ENCODE measurements at regions not wholly inside any gene's neighbourhood (a gene's known extent, or its start where the extent isn't known, plus 50 kb on each side); places are given as distances from the start of the nearest gene placed in this dataset.

- H3K4me3 ChIP-seq (replicated peaks; ENCODE audit: low read depth, low read length), result no peak overlapping the region
- no peak for DNase-seq (ENCODE audit: extremely low read depth, low read depth)
- TF ChIP-seq, protein P1, sequence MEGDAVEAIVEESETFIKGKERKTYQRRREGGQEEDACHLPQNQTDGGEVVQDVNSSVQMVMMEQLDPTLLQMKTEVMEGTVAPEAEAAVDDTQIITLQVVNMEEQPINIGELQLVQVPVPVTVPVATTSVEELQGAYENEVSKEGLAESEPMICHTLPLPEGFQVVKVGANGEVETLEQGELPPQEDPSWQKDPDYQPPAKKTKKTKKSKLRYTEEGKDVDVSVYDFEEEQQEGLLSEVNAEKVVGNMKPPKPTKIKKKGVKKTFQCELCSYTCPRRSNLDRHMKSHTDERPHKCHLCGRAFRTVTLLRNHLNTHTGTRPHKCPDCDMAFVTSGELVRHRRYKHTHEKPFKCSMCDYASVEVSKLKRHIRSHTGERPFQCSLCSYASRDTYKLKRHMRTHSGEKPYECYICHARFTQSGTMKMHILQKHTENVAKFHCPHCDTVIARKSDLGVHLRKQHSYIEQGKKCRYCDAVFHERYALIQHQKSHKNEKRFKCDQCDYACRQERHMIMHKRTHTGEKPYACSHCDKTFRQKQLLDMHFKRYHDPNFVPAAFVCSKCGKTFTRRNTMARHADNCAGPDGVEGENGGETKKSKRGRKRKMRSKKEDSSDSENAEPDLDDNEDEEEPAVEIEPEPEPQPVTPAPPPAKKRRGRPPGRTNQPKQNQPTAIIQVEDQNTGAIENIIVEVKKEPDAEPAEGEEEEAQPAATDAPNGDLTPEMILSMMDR (IDR thresholded peaks at IDR 0.05; ENCODE audit: low read depth, low read length, missing control alignments), result no peak
Measured at GRCh38 chr21:35226328-35226727, 177.2 kb upstream of the RUNX1 start.

DNA sequence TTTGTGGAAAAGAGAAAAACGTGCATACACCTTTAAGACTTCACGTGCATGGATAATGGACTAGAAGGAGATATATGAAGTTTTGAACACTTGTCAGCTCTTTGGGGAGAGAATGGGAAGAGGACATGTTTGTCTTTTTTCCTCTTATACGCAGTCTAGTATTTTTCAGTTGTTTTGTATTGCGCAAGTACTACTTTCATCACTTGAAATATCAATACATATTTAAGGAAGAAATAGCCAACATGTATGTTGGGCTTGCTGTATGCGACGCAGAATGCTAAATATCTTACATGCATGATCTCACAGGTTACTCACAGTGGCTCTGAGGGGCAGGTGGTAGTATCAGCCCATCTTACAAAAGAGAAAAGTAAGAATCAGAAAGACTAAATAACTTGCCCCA, 176.5 kb upstream of the RUNX1 start:
- no peak for DNase-seq (ENCODE audit: extremely low read depth, low read depth)
- no peak overlapping the region for H3K4me3 ChIP-seq (replicated peaks; ENCODE audit: low read depth, low read length)
- TF ChIP-seq, protein P1 (IDR thresholded peaks at IDR 0.05; ENCODE audit: low read depth, low read length, missing control alignments), result no peak

DNA sequence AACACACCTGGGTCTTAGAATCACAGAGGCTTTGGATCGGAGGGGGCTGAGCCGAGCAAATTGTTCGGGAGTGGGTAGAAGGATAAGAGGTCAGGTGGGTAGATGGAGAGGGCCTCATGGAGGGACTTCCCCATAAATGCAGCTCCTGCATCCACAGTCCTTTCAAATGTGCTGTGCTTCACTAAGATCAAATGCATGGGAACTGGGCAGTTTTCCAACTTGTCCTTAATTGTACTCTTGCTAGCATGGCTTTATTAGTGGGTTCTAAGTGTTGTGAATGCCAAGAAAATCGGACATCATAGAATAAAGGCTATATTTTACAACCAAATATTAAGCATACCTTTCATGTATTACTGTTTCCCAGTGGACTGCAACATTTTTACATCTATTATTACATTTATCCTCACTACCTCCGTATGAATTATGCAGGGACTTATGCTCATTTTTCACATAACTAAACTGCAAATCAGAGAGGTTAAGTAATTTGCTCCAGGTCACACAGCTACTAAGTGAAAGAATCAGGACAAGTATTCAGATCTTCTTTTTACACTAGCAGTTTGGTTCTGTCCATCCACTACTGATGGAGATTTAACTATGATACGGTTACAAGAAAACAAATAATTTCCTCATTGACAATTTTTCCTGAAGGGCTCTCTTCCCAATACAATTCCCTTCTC, 174.5 kb upstream of the RUNX1 start:
- TF ChIP-seq, protein P1 (IDR thresholded peaks at IDR 0.05; ENCODE audit: low read depth, low read length, missing control alignments), result no peak
- DNase-seq (ENCODE audit: extremely low read depth, low read depth), result no peak
- no peak overlapping the region for H3K4me3 ChIP-seq (replicated peaks; ENCODE audit: low read depth, low read length)

- H3K4me3 ChIP-seq (replicated peaks; ENCODE audit: low read depth, low read length), result no peak overlapping the region
- TF ChIP-seq, protein P1 (IDR thresholded peaks at IDR 0.05; ENCODE audit: low read depth, low read length, missing control alignments), result no peak
- DNase-seq (ENCODE audit: extremely low read depth, low read depth), result no peak
Measured at GRCh38 chr21:35222541-35222941, 173.4 kb upstream of the RUNX1 start.

GRCh38 chr21:35222021-35222420, 172.9 kb upstream of the RUNX1 start:
- H3K4me3 ChIP-seq (replicated peaks; ENCODE audit: low read depth, low read length), result no peak overlapping the region
- TF ChIP-seq, protein P1 (IDR thresholded peaks at IDR 0.05; ENCODE audit: low read depth, low read length, missing control alignments), result no peak
- DNase-seq (ENCODE audit: extremely low read depth, low read depth), result no peak

- no peak overlapping the region for H3K4me3 ChIP-seq (replicated peaks; ENCODE audit: low read depth, low read length)
- TF ChIP-seq, protein P1 (IDR thresholded peaks at IDR 0.05; ENCODE audit: low read depth, low read length, missing control alignments), result no peak
- no peak for DNase-seq (ENCODE audit: extremely low read depth, low read depth)
Measured at GRCh38 chr21:35220301-35220700, 171.2 kb upstream of the RUNX1 start.

- TF ChIP-seq, protein P1 (IDR thresholded peaks at IDR 0.05; ENCODE audit: low read depth, low read length, missing control alignments), result no peak
- DNase-seq (ENCODE audit: extremely low read depth, low read depth), result no peak
- H3K4me3 ChIP-seq (replicated peaks; ENCODE audit: low read depth, low read length), result no peak overlapping the region
Measured at GRCh38 chr21:35219719-35220118, 170.6 kb upstream of the RUNX1 start.

All from HFF-Myc (cell line).